Lung (tissue), 11 donors: ENCODE measurements at regions not wholly inside any gene's neighbourhood (a gene's known extent, or its start where the extent isn't known, plus 50 kb on each side); places are given as distances from the start of the nearest gene placed in this dataset.

Source experiments
- ATAC-seq: fragments of 200-7000 bp; cut with Tn5 transposase; one replicate; pipeline ENCODE4 v1.9.1; 2020; ENCODE audit warnings: moderate number of reproducible peaks; ENCODE audit not compliant: insufficient read depth, low FRiP score
- DNase-seq, 3 donors: peaks; one replicate each; pipeline ENCODE4 v3.0.0-alpha.2; 2013 to 2017
- H3K27ac ChIP-seq, 2 donors: one replicate each; pipeline ENCODE4 v1.5.1; 2013; ENCODE audit warnings: mild to moderate bottlenecking in 2 of 2, moderate library complexity in 2 of 2, control low read depth in 1 of 2, inconsistent platforms in 1 of 2, low read depth in 1 of 2, low read length in 1 of 2
- H3K27me3 ChIP-seq, 3 donors: one replicate each; pipeline ENCODE4 v1.5.1; 2013; ENCODE audit warnings: low read length in 2 of 3; ENCODE audit not compliant: control insufficient read depth in 3 of 3, insufficient read depth in 3 of 3
- H3K36me3 ChIP-seq, 4 donors: one replicate each; pipeline ENCODE4 v1.5.1; 2013; ENCODE audit warnings: low read length in 4 of 4, mild to moderate bottlenecking in 1 of 4, moderate library complexity in 1 of 4; ENCODE audit not compliant: control insufficient read depth in 4 of 4, insufficient read depth in 4 of 4
- H3K4me1 ChIP-seq, 5 donors: one replicate each; pipeline ENCODE4 v1.5.1; 2013; ENCODE audit warnings: low read length in 5 of 5, mild to moderate bottlenecking in 2 of 5, moderate library complexity in 1 of 5; ENCODE audit not compliant: control insufficient read depth in 5 of 5, insufficient read depth in 5 of 5
- H3K4me3 ChIP-seq: one replicate; pipeline ENCODE4 v1.5.1; 2013; ENCODE audit warnings: mild to moderate bottlenecking, control low read depth, moderate library complexity
- H3K9ac ChIP-seq, 2 donors: one replicate each; pipeline ENCODE4 v1.5.1; 2013; ENCODE audit warnings: low read length in 2 of 2, control low read depth in 1 of 2; ENCODE audit not compliant: insufficient read depth in 1 of 2
- H3K9me3 ChIP-seq, 4 donors: one replicate each; pipeline ENCODE4 v1.5.1; 2013; ENCODE audit warnings: low read length in 3 of 4, mild to moderate bottlenecking in 1 of 4, moderate library complexity in 1 of 4; ENCODE audit not compliant: control insufficient read depth in 4 of 4, insufficient read depth in 3 of 4
- CTCF ChIP-seq: IDR thresholded peaks from 2 replicates; pipeline ENCODE4 v1.5.1; 2012; ENCODE audit warnings: mild to moderate bottlenecking; ENCODE audit errors: control extremely low read depth, extremely low read depth
- whole genome bisulfite sequencing, 2 donors: extraction: QIAGEN DNeasy Blood & Tissue Kit; methylation state at CpG; one replicate each; pipeline ENCODE4 v1.1.7; 2013; 5-methylcytosine and 5-hydroxymethylcytosine counted together
- donor health status: control.
- donor health status: control.
- donor health status: Bipolar disorder and iron deficiency.
- donor health status: healthy.
- donor health status: DM: yes; HTN: yes; CAD: no.

- DNase-seq (no peak), ATAC-seq (no peak)
- Histone ChIP-seq H3K27ac (no peak overlapping the region), H3K4me3 (no peak overlapping the region), H3K4me1 (peaks cover 0 to 2% (median 0%) of the 10 kb centered on the region in 5 donors), H3K9me3 (no peaks in the 10 kb centered on the region), H3K9ac (no peak overlapping the region), H3K36me3 (no peaks in the 10 kb centered on the region), H3K27me3 (no peaks in the 10 kb centered on the region)
- WGBS, 2 donors = 69 to 84% methylated on average over 2 of the region's 2 CpGs
- no peak for TF ChIP-seq CTCF
These were observed 407.9 kb upstream of the SLC14A2 start for GRCh38 chr18:45207328-45207727.

GRCh38 chr18:45208164-45208563 lies 407.1 kb upstream of the SLC14A2 start:
- DNase-seq (no peak), ATAC-seq (no peak)
- 48 to 77% methylated on average over 7 of the region's 7 CpGs for WGBS, 2 donors
- H3K36me3 ChIP-seq = no peaks in the 10 kb centered on the region
- H3K27ac ChIP-seq = no peak overlapping the region
- no peaks in the 10 kb centered on the region for H3K27me3 ChIP-seq
- H3K4me3 ChIP-seq = no peak overlapping the region
- no peak for TF ChIP-seq CTCF
- no peak overlapping the region for H3K9ac ChIP-seq
- peaks cover 0 to 2% (median 0%) of the 10 kb centered on the region in 5 donors for H3K4me1 ChIP-seq
- no peaks in the 10 kb centered on the region for H3K9me3 ChIP-seq

- Histone ChIP-seq H3K27ac (no peak overlapping the region), H3K4me3 (no peak overlapping the region), H3K27me3 (no peaks in the 10 kb centered on the region), H3K9ac (no peak overlapping the region), H3K36me3 (no peaks in the 10 kb centered on the region), H3K9me3 (no peaks in the 10 kb centered on the region), H3K4me1 (peaks cover 0 to 2% (median 0%) of the 10 kb centered on the region in 5 donors)
- peak; percentile 94 for TF ChIP-seq CTCF
- DNase-seq = peak; percentile 64 to 73 (median 72)
- peak; percentile 92 for ATAC-seq
- WGBS, 2 donors = 58 to 60% methylated on average over 13 of the region's 13 CpGs
These were observed 402.9 kb upstream of the SLC14A2 start for GRCh38 chr18:45212181-45213039.
